GM18858 (cell line): ENCODE measurements at regions not wholly inside any gene's neighbourhood (a gene's known extent, or its start where the extent isn't known, plus 50 kb on each side); places are given as distances from the start of the nearest gene placed in this dataset.

Experiments
- ATAC-seq: cut with Tn5 transposase; IDR thresholded peaks from one replicate; pipeline ENCODE4 v1.9.1; 2021; ENCODE audit not compliant: unreplicated experiment

GRCh38 chr4:137209240-137209639 is 323.1 kb downstream of the PCDH18 start:
- no peak for ATAC-seq

GRCh38 chr4:137206781-137207180 is 325.5 kb downstream of the PCDH18 start:
- no peak for ATAC-seq

- ATAC-seq = no peak
Measured at GRCh38 chr4:137203601-137204000, 328.7 kb downstream of the PCDH18 start.

GRCh38 chr4:137200322-137200721 is 332.0 kb downstream of the PCDH18 start:
- no peak for ATAC-seq

- no peak for ATAC-seq
Measured at GRCh38 chr4:137198791-137199190, 333.5 kb downstream of the PCDH18 start.

GRCh38 chr4:137194670-137195069 is 337.6 kb downstream of the PCDH18 start:
- no peak for ATAC-seq

GRCh38 chr4:137193564-137193963 is 338.7 kb downstream of the PCDH18 start:
- ATAC-seq = no peak

GRCh38 chr4:137181293-137181899 is 350.9 kb downstream of the PCDH18 start:
- ATAC-seq = no peak

GRCh38 chr4:137180349-137180748 is 351.9 kb downstream of the PCDH18 start:
- ATAC-seq = no peak

GRCh38 chr4:137156807-137157206 is 375.5 kb downstream of the PCDH18 start:
- no peak for ATAC-seq

- no peak for ATAC-seq
Measured at GRCh38 chr4:137156054-137156453, 376.2 kb downstream of the PCDH18 start.

- ATAC-seq = no peak
Measured at GRCh38 chr4:137131201-137131600, 401.1 kb downstream of the PCDH18 start.

- ATAC-seq = no peak
Measured at GRCh38 chr4:137129845-137130244, 402.4 kb downstream of the PCDH18 start.

GRCh38 chr4:137129441-137129840 is 402.9 kb downstream of the PCDH18 start:
- ATAC-seq = no peak

- no peak for ATAC-seq
Measured at GRCh38 chr4:137125011-137125410, 407.3 kb downstream of the PCDH18 start.

GRCh38 chr4:137124278-137124932 is 407.9 kb downstream of the PCDH18 start:
- peak; percentile 96 for ATAC-seq

- ATAC-seq = no peak
Measured at GRCh38 chr4:137122876-137123275, 409.4 kb downstream of the PCDH18 start.

- ATAC-seq = no peak
Measured at GRCh38 chr4:137116144-137116543, 416.1 kb downstream of the PCDH18 start.

- ATAC-seq = no peak
Measured at GRCh38 chr4:137106733-137107132, 425.6 kb downstream of the PCDH18 start.

- ATAC-seq = no peak
Measured at GRCh38 chr4:137106287-137106686, 426.0 kb downstream of the PCDH18 start.

GRCh38 chr4:137090951-137091350 is 441.3 kb downstream of the PCDH18 start:
- no peak for ATAC-seq

- no peak for ATAC-seq
Measured at GRCh38 chr4:137083571-137084135, 448.6 kb downstream of the PCDH18 start.

- ATAC-seq = no peak
Measured at GRCh38 chr4:137082061-137082460, 450.2 kb downstream of the PCDH18 start.
